IPS-20b (cell line): ENCODE measurements at regions not wholly inside any gene's neighbourhood (a gene's known extent, or its start where the extent isn't known, plus 50 kb on each side); places are given as distances from the start of the nearest gene placed in this dataset.

ENCODE experiments used
- H3K27ac ChIP-seq: one replicate; pipeline ENCODE4 v1.5.1; 2013; ENCODE audit warnings: low read length
- H3K27me3 ChIP-seq: 2 replicates; pipeline ENCODE4 v1.6.1; 2013; ENCODE audit warnings: mild to moderate bottlenecking, low read length, inconsistent platforms; ENCODE audit not compliant: insufficient read depth
- H3K36me3 ChIP-seq: 2 replicates; pipeline ENCODE4 v1.6.1; 2013; ENCODE audit warnings: low read depth, mild to moderate bottlenecking, inconsistent platforms, low read length, moderate library complexity; ENCODE audit not compliant: insufficient read depth
- H3K4me1 ChIP-seq: 2 replicates; pipeline ENCODE4 v1.6.1; 2013; ENCODE audit warnings: mild to moderate bottlenecking, control low read depth, inconsistent platforms, low read length, moderate library complexity; ENCODE audit not compliant: insufficient read depth
- H3K4me3 ChIP-seq: 2 replicates; pipeline ENCODE4 v1.5.1; 2013; ENCODE audit warnings: mild to moderate bottlenecking, low read length, inconsistent platforms
- H3K9ac ChIP-seq: 2 replicates; pipeline ENCODE4 v1.6.1; 2013; ENCODE audit warnings: low read depth, mild to moderate bottlenecking, inconsistent platforms, low read length, moderate library complexity
- H3K9me3 ChIP-seq: 2 replicates; pipeline ENCODE4 v1.6.1; 2013; ENCODE audit warnings: mild to moderate bottlenecking, low read depth, low read length, inconsistent platforms; ENCODE audit not compliant: insufficient read depth

DNA sequence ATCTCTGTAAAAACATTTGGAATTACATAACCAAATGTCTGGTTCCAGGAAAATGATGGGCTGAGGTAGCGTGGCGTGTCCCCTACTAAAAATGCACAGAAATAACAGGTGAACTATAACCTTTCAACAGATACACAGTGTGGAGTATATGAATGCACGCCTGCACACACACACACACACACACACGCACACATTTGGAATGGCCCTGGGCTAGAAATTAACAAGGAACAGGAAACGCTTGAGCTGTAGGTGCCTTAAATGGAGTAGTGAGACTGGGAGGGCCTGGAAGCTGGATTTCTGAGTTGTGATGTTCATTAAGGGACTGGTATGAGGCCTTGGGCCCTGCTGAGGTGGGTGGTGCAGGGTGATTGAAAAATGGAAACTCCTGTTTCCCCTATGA lies 246.5 kb upstream of the C1orf174 start:
- no peak overlapping the region for H3K9ac ChIP-seq
- H3K4me3 ChIP-seq, result no peak overlapping the region
- no peaks in the 10 kb centered on the region for H3K9me3 ChIP-seq
- H3K4me1 ChIP-seq, result no peaks in the 10 kb centered on the region
- H3K27me3 ChIP-seq, result no peaks in the 10 kb centered on the region
- no peaks in the 10 kb centered on the region for H3K36me3 ChIP-seq
- no peak overlapping the region for H3K27ac ChIP-seq

DNA sequence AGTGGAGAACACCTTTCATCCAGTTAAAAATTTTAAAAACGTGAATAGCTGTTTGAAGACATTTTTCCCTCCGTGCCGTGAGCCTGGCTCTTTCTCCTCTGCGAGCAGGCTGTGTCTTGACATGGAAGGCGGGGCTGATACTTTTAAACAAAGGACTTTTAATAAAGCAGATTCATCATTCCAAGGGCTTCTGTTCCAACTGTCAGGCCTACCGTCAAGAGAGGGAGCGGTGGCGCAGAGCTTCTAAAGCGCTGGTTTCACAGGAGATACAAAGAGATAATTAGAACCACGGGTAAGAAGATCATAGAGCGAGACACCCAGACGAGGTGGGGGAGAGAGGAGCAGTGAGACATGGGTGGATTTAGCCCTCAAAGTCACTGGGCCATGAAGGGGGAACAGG lies 247.4 kb upstream of the C1orf174 start:
- Histone ChIP-seq H3K9me3 (no peaks in the 10 kb centered on the region), H3K27ac (no peak overlapping the region), H3K4me3 (no peak overlapping the region), H3K9ac (no peak overlapping the region), H3K4me1 (no peaks in the 10 kb centered on the region), H3K27me3 (no peaks in the 10 kb centered on the region), H3K36me3 (no peaks in the 10 kb centered on the region)

DNA sequence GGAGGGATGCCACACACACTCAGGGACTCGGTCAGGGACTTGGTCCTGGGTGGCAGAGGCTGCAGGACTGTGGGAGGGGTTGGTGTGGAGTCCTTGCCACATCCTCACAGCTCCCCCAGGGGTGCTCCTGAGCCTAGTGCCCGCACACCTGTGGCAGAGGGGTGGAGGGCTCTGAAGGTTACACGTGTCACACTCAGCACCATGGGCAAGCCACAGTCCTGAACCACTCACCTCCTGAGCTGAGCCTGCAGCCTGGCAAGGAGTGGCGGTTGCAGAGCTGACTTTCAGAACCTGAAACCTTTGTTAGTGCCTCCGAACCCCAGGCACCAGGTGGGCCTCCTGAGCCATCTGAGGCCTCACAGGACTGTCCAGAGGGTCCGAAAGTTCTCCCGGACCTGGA lies 249.2 kb upstream of the C1orf174 start:
- Histone ChIP-seq H3K9ac (no peak overlapping the region), H3K4me3 (no peak overlapping the region), H3K9me3 (no peaks in the 10 kb centered on the region), H3K36me3 (no peaks in the 10 kb centered on the region), H3K27ac (no peak overlapping the region), H3K4me1 (no peaks in the 10 kb centered on the region), H3K27me3 (no peaks in the 10 kb centered on the region)

DNA sequence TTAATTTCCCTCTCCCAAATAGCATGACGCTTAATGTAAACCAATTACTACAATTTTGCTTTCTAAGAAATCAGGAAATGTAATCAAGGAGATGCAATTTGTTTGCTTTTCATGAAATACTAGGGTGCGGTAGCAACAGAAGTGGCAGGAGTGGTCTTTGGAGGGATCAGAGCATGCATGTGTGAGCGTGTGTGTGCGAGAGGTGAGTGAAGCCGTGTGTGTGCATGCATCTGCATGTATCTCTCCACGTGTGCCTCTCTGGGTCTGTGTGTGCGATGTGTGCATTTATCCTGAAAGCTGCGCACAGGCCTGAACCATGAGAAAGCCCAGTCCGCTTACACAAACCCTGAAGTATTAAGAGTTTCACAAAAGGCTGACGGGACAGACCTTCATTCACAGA lies 249.8 kb upstream of the C1orf174 start:
- Histone ChIP-seq H3K9me3 (no peaks in the 10 kb centered on the region), H3K27ac (no peak overlapping the region), H3K27me3 (no peaks in the 10 kb centered on the region), H3K4me1 (no peaks in the 10 kb centered on the region), H3K4me3 (no peak overlapping the region), H3K36me3 (no peaks in the 10 kb centered on the region), H3K9ac (no peak overlapping the region)

DNA sequence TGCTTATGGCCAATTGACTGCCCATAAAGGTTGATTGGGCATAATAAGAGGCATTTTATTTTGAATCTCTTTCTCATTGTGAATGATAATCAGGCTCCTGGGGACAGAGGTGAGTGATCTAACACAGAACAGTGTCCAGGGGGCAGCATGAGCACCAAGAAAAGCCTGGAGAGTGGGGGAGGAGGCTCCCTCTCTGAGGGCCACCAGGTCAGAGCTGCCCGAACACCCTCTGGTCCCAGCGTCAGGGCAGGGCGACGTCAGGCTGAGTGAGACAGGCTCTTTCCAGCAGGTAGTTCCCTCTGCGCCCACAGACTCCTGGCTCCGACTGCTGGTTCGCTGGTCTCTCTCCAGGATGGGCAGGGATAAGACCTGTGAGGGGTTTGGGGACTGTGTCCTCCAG lies 250.2 kb upstream of the C1orf174 start:
- H3K36me3 ChIP-seq, result no peaks in the 10 kb centered on the region
- no peak overlapping the region for H3K27ac ChIP-seq
- no peaks in the 10 kb centered on the region for H3K4me1 ChIP-seq
- H3K27me3 ChIP-seq, result no peaks in the 10 kb centered on the region
- no peak overlapping the region for H3K9ac ChIP-seq
- H3K4me3 ChIP-seq, result no peak overlapping the region
- no peaks in the 10 kb centered on the region for H3K9me3 ChIP-seq

DNA sequence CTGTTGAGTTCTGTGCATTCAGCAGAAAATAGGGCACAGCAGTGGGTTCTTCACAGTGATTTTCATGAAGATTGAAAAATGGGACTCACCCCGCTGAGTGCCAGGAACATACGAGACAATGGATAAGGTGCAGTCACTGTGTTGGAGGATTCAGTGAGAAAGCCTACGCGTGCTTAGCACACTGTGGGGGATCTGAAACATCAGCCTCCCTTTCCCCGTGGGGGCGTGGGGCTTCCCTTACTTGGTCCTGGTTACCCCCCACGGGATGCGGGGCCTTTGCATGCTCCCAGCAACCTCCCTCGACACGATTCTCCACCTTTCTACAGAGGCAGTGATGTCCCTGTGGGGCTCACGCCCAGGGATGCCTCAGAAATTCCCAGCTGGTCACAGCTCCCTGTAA lies 252.2 kb upstream of the C1orf174 start:
- Histone ChIP-seq H3K4me3 (no peak overlapping the region), H3K27ac (no peak overlapping the region), H3K9me3 (no peaks in the 10 kb centered on the region), H3K27me3 (no peaks in the 10 kb centered on the region), H3K9ac (no peak overlapping the region), H3K36me3 (no peaks in the 10 kb centered on the region), H3K4me1 (no peaks in the 10 kb centered on the region)

DNA sequence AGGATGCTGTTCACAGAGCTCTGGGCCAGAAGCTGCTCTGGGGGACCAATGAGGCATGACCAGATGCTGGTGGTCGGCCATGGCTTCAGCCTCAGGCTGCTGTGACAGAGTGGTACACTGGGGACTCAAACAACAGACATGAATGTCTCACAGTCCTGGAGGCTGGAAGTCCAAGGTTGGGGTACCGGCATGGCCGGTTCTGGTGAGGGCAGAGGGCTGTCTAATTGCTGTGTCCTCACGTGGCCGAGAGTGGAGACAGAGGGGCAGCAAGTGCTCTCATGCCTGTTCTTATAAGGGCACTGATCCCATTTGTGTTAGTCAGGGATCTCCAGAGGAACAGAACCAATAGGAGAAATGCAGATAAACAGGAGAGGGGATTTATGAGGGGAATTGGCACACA lies 253.5 kb upstream of the C1orf174 start:
- no peaks in the 10 kb centered on the region for H3K4me1 ChIP-seq
- no peaks in the 10 kb centered on the region for H3K36me3 ChIP-seq
- no peaks in the 10 kb centered on the region for H3K9me3 ChIP-seq

DNA sequence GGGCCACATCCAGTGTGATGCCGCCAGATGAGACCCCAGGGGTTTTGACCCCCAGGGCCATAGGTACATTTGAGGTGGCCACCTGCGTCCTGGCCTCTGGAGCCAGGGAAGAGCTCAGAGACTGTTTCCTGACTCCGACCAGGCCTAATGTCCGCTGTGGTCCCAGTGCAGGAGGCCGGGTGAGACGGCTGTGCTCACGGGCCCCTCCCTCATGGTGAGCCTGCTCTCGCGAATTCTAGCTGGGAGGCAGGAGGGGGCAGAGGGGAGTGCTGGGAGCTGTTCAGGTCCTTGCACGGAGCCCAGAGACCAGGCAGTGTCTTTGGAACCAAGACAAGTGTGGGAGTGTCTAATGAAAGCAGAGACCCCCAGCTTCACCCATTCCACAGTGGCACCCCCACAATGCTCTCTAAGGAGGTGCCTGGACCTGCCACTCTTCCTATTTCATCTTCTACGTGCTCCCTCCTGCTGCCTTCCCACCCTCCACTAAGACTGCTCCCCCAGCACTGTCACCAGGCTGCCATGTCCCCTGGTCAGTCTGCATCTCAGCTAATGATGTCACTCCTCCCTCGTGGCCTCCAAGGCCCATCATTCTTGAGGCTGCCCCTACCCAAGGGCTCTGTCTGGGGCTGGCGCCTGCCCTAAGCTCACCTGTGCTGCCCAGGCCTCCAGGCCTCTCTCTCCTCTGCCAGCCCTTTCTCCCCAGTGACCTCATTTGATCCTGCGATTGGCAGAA lies 256.3 kb upstream of the C1orf174 start:
- no peak overlapping the region for H3K4me3 ChIP-seq
- no peak overlapping the region for H3K27ac ChIP-seq
- no peak overlapping the region for H3K9ac ChIP-seq
- no peaks in the 10 kb centered on the region; the same call in 1 of the 2 replicates for H3K9me3 ChIP-seq
- no peaks in the 10 kb centered on the region for H3K4me1 ChIP-seq
- H3K27me3 ChIP-seq, result no peaks in the 10 kb centered on the region
- no peaks in the 10 kb centered on the region for H3K36me3 ChIP-seq

More for the DNA sequence above, 253.5 kb upstream of the C1orf174 start:
- H3K4me3 ChIP-seq, result no peak overlapping the region
- H3K27ac ChIP-seq, result no peak overlapping the region
- H3K27me3 ChIP-seq, result no peaks in the 10 kb centered on the region
- no peak overlapping the region for H3K9ac ChIP-seq

DNA sequence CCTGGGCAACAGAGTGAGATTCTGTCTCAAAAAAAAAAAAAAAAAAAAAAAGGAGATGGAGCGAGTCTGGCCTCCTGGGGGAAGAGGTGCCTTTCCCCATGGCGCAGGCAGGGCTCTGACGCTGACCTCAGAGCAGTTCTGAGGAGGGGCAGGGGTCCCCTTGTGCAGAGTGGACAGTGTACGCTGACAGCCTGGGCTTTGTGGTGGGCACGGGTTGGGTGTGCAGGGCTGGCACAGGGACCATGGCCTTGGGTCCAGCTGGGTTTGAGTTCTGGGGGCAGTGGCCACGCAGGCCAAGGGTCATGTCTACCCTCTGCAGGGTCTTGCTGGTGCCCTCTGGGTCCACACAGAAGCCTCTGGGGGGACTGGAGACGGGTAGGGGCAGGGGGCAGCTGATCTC lies 260.1 kb upstream of the C1orf174 start:
- Histone ChIP-seq H3K36me3 (no peaks in the 10 kb centered on the region), H3K9me3 (no peaks in the 10 kb centered on the region; the same call in 1 of the 2 replicates), H3K4me1 (no peaks in the 10 kb centered on the region), H3K4me3 (no peak overlapping the region), H3K27ac (no peak overlapping the region), H3K9ac (no peak overlapping the region), H3K27me3 (no peaks in the 10 kb centered on the region)

DNA sequence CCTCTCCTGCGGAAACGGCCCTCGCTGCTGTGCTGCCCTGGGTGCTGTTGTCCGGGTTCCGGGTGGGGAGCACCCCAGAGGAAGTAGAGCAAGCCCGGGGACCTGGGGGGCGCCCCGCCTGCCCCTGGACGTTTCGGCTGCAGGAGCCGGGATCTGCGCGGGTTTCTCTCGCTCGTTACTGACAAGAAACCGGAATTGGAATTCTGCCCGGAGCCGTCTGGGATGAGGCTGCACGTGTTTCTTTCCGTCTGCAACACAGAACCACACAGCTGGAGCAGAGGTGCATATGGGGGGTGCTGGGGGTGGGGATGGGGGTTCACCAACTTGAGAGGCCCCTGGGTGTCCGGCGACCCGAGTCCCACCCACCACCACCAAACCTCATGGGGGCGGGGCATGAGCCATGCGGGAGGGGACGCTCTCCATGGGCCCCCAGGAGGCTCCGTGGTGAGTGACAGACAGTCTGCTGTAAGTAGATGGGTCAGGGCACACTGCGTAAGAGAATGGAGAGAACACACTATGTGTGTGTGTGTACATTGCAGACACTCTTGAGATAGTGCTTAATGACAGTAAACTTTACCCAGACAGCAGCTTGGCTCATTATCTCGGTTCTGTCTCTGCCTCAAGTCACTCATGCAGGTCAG lies 261.4 kb upstream of the C1orf174 start:
- no peak overlapping the region for H3K9ac ChIP-seq

DNA sequence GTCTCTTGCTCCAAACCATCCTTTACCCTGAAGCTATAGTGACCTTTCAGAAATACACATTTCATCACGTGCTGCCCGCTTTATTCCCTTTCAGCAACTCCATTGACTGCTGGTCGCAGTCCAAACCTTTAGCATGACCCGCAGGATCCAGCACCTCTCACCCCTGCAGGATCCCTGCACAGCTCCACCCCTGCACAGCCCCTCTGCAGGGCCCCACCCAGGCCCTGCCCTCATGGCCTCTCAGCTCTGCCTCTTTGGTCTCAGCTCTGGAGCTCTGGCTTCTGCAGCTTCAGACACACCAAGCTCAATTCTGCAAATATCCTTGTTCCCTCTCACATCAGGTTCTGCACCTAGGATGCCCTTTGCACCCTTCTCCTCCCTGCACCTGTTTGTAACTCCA lies 264.9 kb upstream of the C1orf174 start:
- Histone ChIP-seq H3K9ac (no peak overlapping the region), H3K36me3 (no peaks in the 10 kb centered on the region)

More for the DNA sequence above, 261.4 kb upstream of the C1orf174 start:
- H3K27me3 ChIP-seq, result no peaks in the 10 kb centered on the region
- no peak overlapping the region for H3K4me3 ChIP-seq
- H3K36me3 ChIP-seq, result no peaks in the 10 kb centered on the region
- H3K27ac ChIP-seq, result no peak overlapping the region
- H3K9me3 ChIP-seq, result no peaks in the 10 kb centered on the region; the same call in 1 of the 2 replicates
- no peaks in the 10 kb centered on the region for H3K4me1 ChIP-seq

DNA sequence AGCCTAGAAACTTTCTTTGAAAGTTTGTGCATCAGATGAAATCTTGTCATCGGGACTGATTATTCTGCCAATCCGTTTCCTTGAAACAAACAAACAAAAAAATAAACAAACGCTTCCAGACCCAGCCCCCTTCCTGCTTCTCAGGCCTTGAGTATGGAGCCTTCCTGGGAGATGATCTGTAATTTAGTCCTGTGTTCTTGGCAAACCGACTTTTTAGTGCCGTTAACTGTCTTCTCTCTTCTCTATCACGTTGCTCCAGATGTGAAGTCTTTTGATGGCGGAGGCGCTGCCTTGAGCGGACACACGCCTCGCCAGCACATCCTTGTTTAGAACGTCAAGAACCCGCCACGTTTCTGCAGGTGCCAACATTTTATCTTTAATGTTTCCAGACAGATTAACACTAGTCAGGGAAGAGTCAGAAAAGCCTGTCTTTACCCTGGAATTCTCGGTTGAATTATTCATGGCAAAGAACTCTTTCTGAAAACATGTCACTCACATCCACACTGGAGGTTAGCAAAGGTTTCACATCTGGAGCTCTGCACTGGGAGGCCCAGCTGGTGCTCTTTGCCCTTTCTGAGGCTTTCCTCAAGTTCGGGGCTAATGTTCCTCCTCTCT lies 265.7 kb upstream of the C1orf174 start:
- Histone ChIP-seq H3K4me1 (no peaks in the 10 kb centered on the region), H3K27me3 (no peaks in the 10 kb centered on the region; the same call in 1 of the 2 replicates), H3K27ac (no peak overlapping the region), H3K9me3 (no peaks in the 10 kb centered on the region), H3K9ac (no peak overlapping the region), H3K4me3 (no peak overlapping the region), H3K36me3 (no peaks in the 10 kb centered on the region)

More for the DNA sequence above, 264.9 kb upstream of the C1orf174 start:
- Histone ChIP-seq H3K4me3 (no peak overlapping the region), H3K27ac (no peak overlapping the region), H3K9me3 (no peaks in the 10 kb centered on the region), H3K27me3 (no peaks in the 10 kb centered on the region), H3K4me1 (no peaks in the 10 kb centered on the region)
